Activated T-cell treated with anti-CD3 and anti-CD28 coated beads for 4 hours (primary cell): ENCODE measurements at regions not wholly inside any gene's neighbourhood (a gene's known extent, or its start where the extent isn't known, plus 50 kb on each side); places are given as distances from the start of the nearest gene placed in this dataset.
"Not testable (repeated sequence)": the region's sequence is repeated elsewhere in the genome, so short reads cannot be mapped to it uniquely, and the experiment has no call there.

Experiments
- DNase-seq: peaks from one replicate; pipeline ENCODE4 v3.0.0-alpha.2; 2020

GRCh38 chr3:150327678-150328653 is 80.1 kb upstream of the TSC22D2 start:
- DNase-seq, result no peak

- no peak for DNase-seq
Observed at GRCh38 chr3:150324788-150325187, 83.3 kb upstream of the TSC22D2 start.

GRCh38 chr3:150324245-150324644 is 83.9 kb upstream of the TSC22D2 start:
- DNase-seq, result no peak

GRCh38 chr3:150323770-150324169 is 84.3 kb upstream of the TSC22D2 start:
- DNase-seq, result no peak

- not testable (repeated sequence) for DNase-seq
Observed at GRCh38 chr3:150323091-150323490, 85.0 kb upstream of the TSC22D2 start.

- DNase-seq, result not testable (repeated sequence)
Observed at GRCh38 chr3:150320971-150321370, 87.1 kb upstream of the TSC22D2 start.

- DNase-seq, result no peak
Observed at GRCh38 chr3:150319900-150320299, 88.2 kb upstream of the TSC22D2 start.

- DNase-seq, result no peak
Observed at GRCh38 chr3:150317469-150317868, 90.6 kb upstream of the TSC22D2 start.

- no peak for DNase-seq
Observed at GRCh38 chr3:150315721-150316120, 92.4 kb upstream of the TSC22D2 start.

- no peak for DNase-seq
Observed at GRCh38 chr3:150314248-150315004, 93.7 kb upstream of the TSC22D2 start.

GRCh38 chr3:150312018-150312657 is 96.0 kb upstream of the TSC22D2 start:
- DNase-seq, result no peak

GRCh38 chr3:150311156-150311555 is 96.9 kb upstream of the TSC22D2 start:
- DNase-seq, result no peak

- no peak for DNase-seq
Observed at GRCh38 chr3:150309557-150309956, 98.5 kb upstream of the TSC22D2 start.

- DNase-seq, result no peak
Observed at GRCh38 chr3:150309257-150309542, 98.9 kb upstream of the TSC22D2 start.

- DNase-seq, result no peak
Observed at GRCh38 chr3:150308481-150309256, 99.4 kb upstream of the TSC22D2 start.

- no peak for DNase-seq
Observed at GRCh38 chr3:150308037-150308319, 100.1 kb upstream of the TSC22D2 start.

- DNase-seq, result no peak
Observed at GRCh38 chr3:150307311-150308036, 100.6 kb upstream of the TSC22D2 start.

- no peak for DNase-seq
Observed at GRCh38 chr3:150306906-150307305, 101.2 kb upstream of the TSC22D2 start.

GRCh38 chr3:150306083-150306482 is 102.0 kb upstream of the TSC22D2 start:
- DNase-seq, result no peak

GRCh38 chr3:150303768-150304167 is 104.3 kb upstream of the TSC22D2 start:
- no peak for DNase-seq

GRCh38 chr3:150302246-150302645 is 105.9 kb upstream of the TSC22D2 start:
- no peak for DNase-seq

GRCh38 chr3:150300852-150301517 is 107.1 kb upstream of the TSC22D2 start:
- DNase-seq, result no peak
